MM.1S (cell line): ENCODE measurements at regions not wholly inside any gene's neighbourhood (a gene's known extent, or its start where the extent isn't known, plus 50 kb on each side); places are given as distances from the start of the nearest gene placed in this dataset.
A peak's percentile ranks its signal among the peaks of the same experiment; 100 is the strongest.

Source experiments
- DNase-seq: peaks from one replicate; pipeline ENCODE4 v3.0.0-alpha.2; 2015
- H2AFZ ChIP-seq: fragments of 300-600 bp; sonication (generic); 2 replicates; pipeline ENCODE4 v1.6.0; 2016; ENCODE audit warnings: antibody characterized with exemption, low read length
- H3F3A ChIP-seq: fragments of 300-600 bp; sonication (generic); 2 replicates; pipeline ENCODE4 v1.6.1; 2016; ENCODE audit warnings: mild to moderate bottlenecking, antibody characterized with exemption, low read length, moderate library complexity, mixed read lengths; ENCODE audit not compliant: insufficient read depth
- H3K27ac ChIP-seq: fragments of 300-600 bp; sonication (generic); 2 replicates; pipeline ENCODE4 v1.5.1; 2016; ENCODE audit warnings: mild to moderate bottlenecking, low read length
- H3K27me3 ChIP-seq: fragments of 300-600 bp; sonication (generic); replicated peaks from 2 replicates; pipeline ENCODE4 v1.6.0; 2016; ENCODE audit warnings: low read length; ENCODE audit not compliant: insufficient read depth
- H3K36me3 ChIP-seq: fragments of 300-600 bp; sonication (generic); replicated peaks from 2 replicates; pipeline ENCODE4 v1.6.1; 2016; ENCODE audit warnings: mild to moderate bottlenecking, low read length, mixed read lengths; ENCODE audit not compliant: insufficient read depth
- H3K4me1 ChIP-seq: fragments of 300-600 bp; sonication (generic); 2 replicates; pipeline ENCODE4 v1.6.1; 2016; ENCODE audit warnings: low read length, mixed read lengths
- H3K4me2 ChIP-seq: fragments of 300-600 bp; sonication (generic); 2 replicates; pipeline ENCODE4 v1.6.0; 2016; ENCODE audit warnings: low read depth, low read length
- H3K4me3 ChIP-seq: fragments of 300-600 bp; sonication (generic); 2 replicates; pipeline ENCODE4 v1.5.1; 2016; ENCODE audit warnings: low read length, mixed read lengths
- H3K79me2 ChIP-seq: fragments of 300-600 bp; sonication (generic); 2 replicates; pipeline ENCODE4 v1.6.1; 2016; ENCODE audit warnings: mixed run types, low read length, mixed read lengths
- H3K9ac ChIP-seq: fragments of 300-600 bp; sonication (generic); 2 replicates; pipeline ENCODE4 v1.6.1; 2016; ENCODE audit warnings: low read length, mixed read lengths
- H3K9me2 ChIP-seq: fragments of 300-600 bp; sonication (generic); replicated peaks from 2 replicates; pipeline ENCODE4 v1.6.1; 2016; ENCODE audit warnings: mild to moderate bottlenecking, low read length, mixed read lengths; ENCODE audit not compliant: insufficient read depth
- H3K9me3 ChIP-seq: fragments of 300-600 bp; sonication (generic); replicated peaks from 2 replicates; pipeline ENCODE4 v1.6.1; 2016; ENCODE audit warnings: mild to moderate bottlenecking, low read length, mixed read lengths; ENCODE audit not compliant: insufficient read depth
- H4K20me1 ChIP-seq: fragments of 300-600 bp; sonication (generic); 2 replicates; pipeline ENCODE4 v1.6.1; 2016; ENCODE audit warnings: mild to moderate bottlenecking, low read length, moderate library complexity, mixed read lengths; ENCODE audit not compliant: insufficient read depth
- EZH2 ChIP-seq: fragments of 300-600 bp; sonication (generic); optimal IDR thresholded peaks from 2 replicates; pipeline ENCODE3; 2017; ENCODE audit warnings: low read depth, mild to moderate bottlenecking, antibody characterized with exemption, low read length, mixed read lengths
- EZH2phosphoT487 ChIP-seq: fragments of 300-600 bp; sonication (generic); IDR thresholded peaks from 2 replicates; pipeline ENCODE4 v1.6.1; 2018; ENCODE audit warnings: antibody characterized with exemption, low read length
- TF ChIP-seq, protein P1 (sequence below): fragments of 300-600 bp; sonication (generic); IDR thresholded peaks from 2 replicates; pipeline ENCODE4 v1.5.1; 2016; ENCODE audit warnings: antibody characterized with exemption, low read length, mixed read lengths

DNA sequence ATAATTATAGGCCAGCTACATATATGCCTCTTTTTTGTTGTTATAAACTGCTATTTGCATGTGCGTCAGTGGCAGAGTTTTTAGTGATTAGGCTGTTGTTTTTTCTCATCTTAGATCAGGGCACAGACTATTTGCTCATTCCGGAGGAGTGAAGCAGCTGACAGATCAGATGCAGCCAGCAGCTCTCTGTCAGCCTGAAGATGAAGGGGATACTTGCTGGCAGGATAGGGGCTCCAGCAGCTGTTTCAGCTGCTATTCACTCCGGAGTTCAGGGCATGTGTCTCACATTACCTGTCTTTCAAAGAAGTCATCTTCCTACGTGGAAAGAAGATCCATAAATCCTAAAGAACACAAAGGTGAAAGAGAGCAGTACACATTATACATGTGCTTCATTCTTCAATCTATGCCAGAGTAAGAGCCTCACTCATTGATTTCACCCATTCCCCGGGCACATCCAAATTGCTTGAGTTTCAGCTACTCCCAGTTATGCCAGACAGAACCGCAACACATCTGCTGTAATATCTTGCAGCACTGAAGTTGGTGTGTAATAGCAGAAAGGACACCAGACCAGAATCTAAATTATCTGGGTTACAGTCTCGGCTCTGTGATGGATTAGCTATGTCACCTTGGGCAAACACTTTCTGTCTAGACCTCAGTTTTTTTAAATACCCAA, 182.8 kb upstream of the CHRM2 start:
- TF ChIP-seq EZH2phosphoT487 (no peak), EZH2 (no peak)
- TF ChIP-seq, protein P1, sequence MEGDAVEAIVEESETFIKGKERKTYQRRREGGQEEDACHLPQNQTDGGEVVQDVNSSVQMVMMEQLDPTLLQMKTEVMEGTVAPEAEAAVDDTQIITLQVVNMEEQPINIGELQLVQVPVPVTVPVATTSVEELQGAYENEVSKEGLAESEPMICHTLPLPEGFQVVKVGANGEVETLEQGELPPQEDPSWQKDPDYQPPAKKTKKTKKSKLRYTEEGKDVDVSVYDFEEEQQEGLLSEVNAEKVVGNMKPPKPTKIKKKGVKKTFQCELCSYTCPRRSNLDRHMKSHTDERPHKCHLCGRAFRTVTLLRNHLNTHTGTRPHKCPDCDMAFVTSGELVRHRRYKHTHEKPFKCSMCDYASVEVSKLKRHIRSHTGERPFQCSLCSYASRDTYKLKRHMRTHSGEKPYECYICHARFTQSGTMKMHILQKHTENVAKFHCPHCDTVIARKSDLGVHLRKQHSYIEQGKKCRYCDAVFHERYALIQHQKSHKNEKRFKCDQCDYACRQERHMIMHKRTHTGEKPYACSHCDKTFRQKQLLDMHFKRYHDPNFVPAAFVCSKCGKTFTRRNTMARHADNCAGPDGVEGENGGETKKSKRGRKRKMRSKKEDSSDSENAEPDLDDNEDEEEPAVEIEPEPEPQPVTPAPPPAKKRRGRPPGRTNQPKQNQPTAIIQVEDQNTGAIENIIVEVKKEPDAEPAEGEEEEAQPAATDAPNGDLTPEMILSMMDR, result no peak
- Histone ChIP-seq H3K9ac (no peak overlapping the region), H2AFZ (no peak overlapping the region), H3K79me2 (no peaks in the 10 kb centered on the region), H3K27ac (no peak overlapping the region), H3K4me1 (no peaks in the 10 kb centered on the region), H3K4me2 (no peak overlapping the region), H3K4me3 (no peak overlapping the region), H3K9me3 (no peaks in the 10 kb centered on the region), H3K9me2 (no peaks in the 10 kb centered on the region), H3K27me3 (no peaks in the 10 kb centered on the region), H4K20me1 (no peaks in the 10 kb centered on the region), H3F3A (no peaks in the 10 kb centered on the region), H3K36me3 (no peaks in the 10 kb centered on the region)
- DNase-seq, result no peak

DNA sequence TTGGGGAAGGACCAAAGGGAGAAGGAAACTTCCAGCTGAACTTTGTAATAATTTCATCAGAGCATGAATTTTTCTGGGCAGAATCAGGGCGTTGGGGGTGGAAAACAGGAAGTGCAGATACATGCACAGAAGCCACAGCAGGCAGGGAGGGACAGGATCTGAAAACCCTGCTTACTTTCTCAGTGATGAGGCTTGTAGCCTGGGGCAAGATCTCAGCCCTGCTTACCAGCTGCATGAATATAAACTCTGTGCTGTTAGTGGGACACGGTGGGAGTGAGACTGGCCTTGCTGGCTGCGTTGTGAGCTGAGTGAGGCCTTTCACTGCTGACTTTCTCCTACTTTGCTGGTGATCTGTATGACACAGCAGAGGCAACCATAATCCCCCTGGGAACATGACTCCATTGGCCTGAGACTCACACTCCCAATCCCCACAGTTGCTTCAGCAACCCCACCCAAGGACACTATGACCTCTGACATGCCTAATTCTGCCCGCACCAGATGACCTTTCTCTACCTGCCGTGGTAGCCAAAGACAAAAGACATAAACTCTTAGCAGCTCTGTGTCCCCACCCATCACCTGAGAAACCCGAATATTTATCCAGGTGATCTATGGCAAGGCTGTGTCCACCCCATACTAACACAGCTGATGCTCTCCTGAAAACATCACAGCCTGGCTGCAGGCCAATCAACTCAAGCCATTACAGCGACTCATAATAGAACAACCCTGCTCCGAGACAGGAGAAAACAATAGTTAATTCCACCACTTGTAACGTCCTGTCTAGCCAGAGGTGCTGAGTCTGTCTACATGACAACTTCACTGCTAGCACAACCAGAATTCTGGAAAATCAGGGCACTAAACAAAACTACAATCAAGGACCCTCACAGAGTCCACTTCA, 190.7 kb upstream of the CHRM2 start:
- TF ChIP-seq EZH2 (no peak), EZH2phosphoT487 (no peak)
- TF ChIP-seq, protein P1, result no peak
- no peak overlapping the region for H3K4me3 ChIP-seq

DNA sequence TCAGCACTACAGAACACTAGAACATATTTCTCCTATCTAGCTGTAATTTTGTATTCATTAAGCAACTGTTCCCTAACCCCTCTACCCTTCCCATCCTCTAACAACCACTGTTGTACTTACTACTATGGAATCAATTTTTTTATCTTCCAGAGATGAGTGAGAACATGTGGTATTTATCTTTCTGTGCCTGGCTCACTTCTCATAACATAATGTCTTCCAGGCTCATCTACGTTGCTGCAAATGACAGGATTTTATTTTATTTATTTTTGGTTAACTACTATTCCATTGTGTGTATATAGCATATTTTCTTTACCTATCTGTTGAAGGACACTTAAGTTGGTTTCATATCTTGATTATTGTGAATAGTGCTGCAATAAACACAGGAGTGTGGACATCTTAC, 200.9 kb upstream of the CHRM2 start:
- H3K4me1 ChIP-seq, result no peaks in the 10 kb centered on the region
- no peak for DNase-seq
- H3K27me3 ChIP-seq, result no peaks in the 10 kb centered on the region
- TF ChIP-seq EZH2 (no peak), EZH2phosphoT487 (no peak)
- TF ChIP-seq, protein P1, result no peak
- no peak overlapping the region for H3K27ac ChIP-seq
- no peaks in the 10 kb centered on the region for H3K79me2 ChIP-seq
- H3K4me2 ChIP-seq, result no peak overlapping the region
- H3K9ac ChIP-seq, result no peak overlapping the region
- no peaks in the 10 kb centered on the region for H3K9me3 ChIP-seq
- H3K4me3 ChIP-seq, result no peak overlapping the region
- H3K36me3 ChIP-seq, result no peaks in the 10 kb centered on the region
- H4K20me1 ChIP-seq, result no peaks in the 10 kb centered on the region
- H3F3A ChIP-seq, result no peaks in the 10 kb centered on the region
- H3K9me2 ChIP-seq, result no peaks in the 10 kb centered on the region
- H2AFZ ChIP-seq, result no peak overlapping the region

More for the DNA sequence above, 190.7 kb upstream of the CHRM2 start:
- H3K9me3 ChIP-seq, result no peaks in the 10 kb centered on the region
- 0 out of 2 replicates have a peak, but pooled peaks cover 3% of the 10 kb centered on the region for H3F3A ChIP-seq
- peak overlapping the region; percentile 10; the same call in 1 of the 2 replicates for H3K27ac ChIP-seq
- H3K27me3 ChIP-seq, result no peaks in the 10 kb centered on the region
- no peaks in the 10 kb centered on the region for H3K79me2 ChIP-seq
- H3K9ac ChIP-seq, result no peak overlapping the region
- H3K4me1 ChIP-seq, result peaks cover 16% of the 10 kb centered on the region
- DNase-seq, result peak; percentile 88
- H3K9me2 ChIP-seq, result no peaks in the 10 kb centered on the region
- H3K36me3 ChIP-seq, result no peaks in the 10 kb centered on the region
- no peaks in the 10 kb centered on the region for H4K20me1 ChIP-seq
- peak overlapping the region; percentile 31; the same call in 1 of the 2 replicates for H3K4me2 ChIP-seq
- peak overlapping the region; percentile 29 for H2AFZ ChIP-seq
